Calu3 (cell line): ENCODE measurements at regions not wholly inside any gene's neighbourhood (a gene's known extent, or its start where the extent isn't known, plus 50 kb on each side); places are given as distances from the start of the nearest gene placed in this dataset.
A peak's percentile ranks its signal among the peaks of the same experiment; 100 is the strongest.

Source experiments
- BruUV-seq: library from RNA; stranded (reverse); fragments of 400-500 nt; replicated peaks from 2 replicates; lab custom pipeline; 2021; lab: Mats Ljungman, UMichigan
- CTCF ChIA-PET: fragments of 300-600 bp; sonication (Branson Sonifier 250); formaldehyde crosslinking; loops from one replicate; lab custom pipeline; 2022; ENCODE audit warnings: antibody characterized with exemption; lab: Charles Lee
- DNase-seq: peaks from one replicate; pipeline ENCODE4 v3.0.0; 2022
- H3K27ac Mint-ChIP-seq: one replicate; pipeline ENCODE4 v1.8.0; 2022; ENCODE audit warnings: mixed read lengths; ENCODE audit not compliant: unreplicated experiment
- H3K27me3 Mint-ChIP-seq: one replicate; pipeline ENCODE4 v1.8.0; 2022; ENCODE audit warnings: mixed read lengths; ENCODE audit not compliant: unreplicated experiment
- H3K36me3 Mint-ChIP-seq: one replicate; pipeline ENCODE4 v1.8.0; 2022; ENCODE audit warnings: mild to moderate bottlenecking, moderate library complexity, mixed read lengths; ENCODE audit not compliant: insufficient read depth, unreplicated experiment
- H3K4me1 Mint-ChIP-seq: one replicate; pipeline ENCODE4 v1.8.0; 2022; ENCODE audit warnings: mild to moderate bottlenecking, low read depth, mixed read lengths; ENCODE audit not compliant: unreplicated experiment
- H3K4me3 Mint-ChIP-seq: one replicate; pipeline ENCODE4 v1.8.0; 2022; ENCODE audit warnings: mild to moderate bottlenecking, low read depth, moderate library complexity, mixed read lengths; ENCODE audit not compliant: unreplicated experiment
- H3K9me3 Mint-ChIP-seq: one replicate; pipeline ENCODE4 v1.8.0; 2022; ENCODE audit warnings: low read depth, mixed read lengths; ENCODE audit not compliant: unreplicated experiment
- intact Hi-C: fragments of 100-400 bp; cut with micrococcal nuclease; formaldehyde crosslinking; loops from one replicate; pipeline ENCODE4 v1.10.0; 2022; ENCODE audit not compliant: unreplicated experiment
- TF ChIP-seq, protein P1 (sequence below): fragments of 200-600 bp; IDR thresholded peaks from one replicate; pipeline ENCODE4 v1.8.0; 2022; ENCODE audit warnings: antibody characterized with exemption; ENCODE audit not compliant: unreplicated experiment

DNA sequence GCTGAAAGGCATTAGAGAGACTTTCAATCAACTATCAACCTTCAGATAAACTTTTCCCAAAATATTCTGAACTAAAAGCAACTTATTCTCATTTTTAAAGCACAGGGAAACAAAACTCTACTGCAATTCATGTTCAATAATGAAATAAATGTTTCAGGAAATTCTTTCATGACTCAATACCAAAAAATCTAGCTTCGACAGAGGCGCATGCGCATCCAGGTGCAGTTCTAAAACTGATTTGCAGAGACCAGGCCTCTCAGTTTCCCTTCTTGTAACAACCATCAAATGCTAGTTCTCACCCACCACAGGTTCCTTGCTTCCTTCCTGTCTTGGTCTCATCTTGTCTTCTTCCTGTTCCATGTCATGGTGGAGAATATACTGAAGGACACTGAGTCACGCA lies 55.3 kb upstream of the NRBF2 start:
- Mint-ChIP-seq H3K4me1 (no peaks in the 10 kb centered on the region), H3K4me3 (no peak overlapping the region), H3K9me3 (no peaks in the 10 kb centered on the region), H3K27me3 (peaks cover 37% of the 10 kb centered on the region), H3K36me3 (no peaks in the 10 kb centered on the region), H3K27ac (no peak overlapping the region)
- intact Hi-C loops = no loop called here
- no TSS peak for BruUV-seq
- TF ChIP-seq, protein P1, sequence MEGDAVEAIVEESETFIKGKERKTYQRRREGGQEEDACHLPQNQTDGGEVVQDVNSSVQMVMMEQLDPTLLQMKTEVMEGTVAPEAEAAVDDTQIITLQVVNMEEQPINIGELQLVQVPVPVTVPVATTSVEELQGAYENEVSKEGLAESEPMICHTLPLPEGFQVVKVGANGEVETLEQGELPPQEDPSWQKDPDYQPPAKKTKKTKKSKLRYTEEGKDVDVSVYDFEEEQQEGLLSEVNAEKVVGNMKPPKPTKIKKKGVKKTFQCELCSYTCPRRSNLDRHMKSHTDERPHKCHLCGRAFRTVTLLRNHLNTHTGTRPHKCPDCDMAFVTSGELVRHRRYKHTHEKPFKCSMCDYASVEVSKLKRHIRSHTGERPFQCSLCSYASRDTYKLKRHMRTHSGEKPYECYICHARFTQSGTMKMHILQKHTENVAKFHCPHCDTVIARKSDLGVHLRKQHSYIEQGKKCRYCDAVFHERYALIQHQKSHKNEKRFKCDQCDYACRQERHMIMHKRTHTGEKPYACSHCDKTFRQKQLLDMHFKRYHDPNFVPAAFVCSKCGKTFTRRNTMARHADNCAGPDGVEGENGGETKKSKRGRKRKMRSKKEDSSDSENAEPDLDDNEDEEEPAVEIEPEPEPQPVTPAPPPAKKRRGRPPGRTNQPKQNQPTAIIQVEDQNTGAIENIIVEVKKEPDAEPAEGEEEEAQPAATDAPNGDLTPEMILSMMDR = no peak
- no peak for DNase-seq
- CTCF ChIA-PET = interaction anchor here (0.6 kb wide), 1 partner anchor 204 kb away, joined by 3 read pairs; no protein-coding TSS in a partner anchor

GRCh38 chr10:63072951-63073350 lies 60.2 kb upstream of the NRBF2 start:
- peaks cover 43% of the 10 kb centered on the region for H3K27me3 Mint-ChIP-seq
- H3K9me3 Mint-ChIP-seq = no peaks in the 10 kb centered on the region
- H3K4me3 Mint-ChIP-seq = no peak overlapping the region
- no TSS peak for BruUV-seq
- TF ChIP-seq, protein P1 = no peak
- no peak for DNase-seq
- CTCF ChIA-PET = interaction anchor here (0.7 kb wide), 1 partner anchor 269 kb away, joined by 3 read pairs; no protein-coding TSS in a partner anchor
- H3K27ac Mint-ChIP-seq = no peak overlapping the region
- H3K36me3 Mint-ChIP-seq = no peaks in the 10 kb centered on the region
- intact Hi-C loops = no loop called here
- no peaks in the 10 kb centered on the region for H3K4me1 Mint-ChIP-seq

DNA sequence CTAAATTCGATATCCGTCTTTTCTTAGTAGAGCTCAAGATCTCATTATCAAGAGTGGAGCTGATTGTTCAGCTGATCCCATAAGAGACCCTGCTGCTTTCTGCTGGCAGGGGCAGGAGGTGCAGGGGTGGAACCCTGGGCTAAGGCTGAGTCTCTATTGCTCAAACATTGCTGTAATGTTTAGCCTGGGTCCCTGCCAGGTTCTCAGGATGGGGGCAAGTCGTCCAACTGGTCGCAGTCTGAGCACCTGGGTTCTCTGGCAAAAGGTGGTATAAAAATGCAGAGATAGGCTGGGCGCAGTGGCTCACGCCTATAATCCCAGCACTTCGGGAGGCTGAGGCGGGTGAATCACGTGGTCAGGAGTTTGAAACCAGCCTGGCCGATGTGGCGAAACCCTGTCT lies 62.0 kb upstream of the NRBF2 start:
- TF ChIP-seq, protein P1 = no peak
- no peak overlapping the region for H3K4me3 Mint-ChIP-seq
- BruUV-seq = no TSS peak
- H3K27ac Mint-ChIP-seq = no peak overlapping the region
- no peaks in the 10 kb centered on the region for H3K4me1 Mint-ChIP-seq
- CTCF ChIA-PET = interaction anchor here (0.8 to 0.9 kb wide), 2 partner anchors 30 to 87 kb away, joined by 3 to 4 read pairs; no protein-coding TSS in a partner anchor
- H3K36me3 Mint-ChIP-seq = no peaks in the 10 kb centered on the region
- intact Hi-C loops = no loop called here
- peak; percentile 49 for DNase-seq
- no peaks in the 10 kb centered on the region for H3K9me3 Mint-ChIP-seq
- peaks cover 54% of the 10 kb centered on the region for H3K27me3 Mint-ChIP-seq

DNA sequence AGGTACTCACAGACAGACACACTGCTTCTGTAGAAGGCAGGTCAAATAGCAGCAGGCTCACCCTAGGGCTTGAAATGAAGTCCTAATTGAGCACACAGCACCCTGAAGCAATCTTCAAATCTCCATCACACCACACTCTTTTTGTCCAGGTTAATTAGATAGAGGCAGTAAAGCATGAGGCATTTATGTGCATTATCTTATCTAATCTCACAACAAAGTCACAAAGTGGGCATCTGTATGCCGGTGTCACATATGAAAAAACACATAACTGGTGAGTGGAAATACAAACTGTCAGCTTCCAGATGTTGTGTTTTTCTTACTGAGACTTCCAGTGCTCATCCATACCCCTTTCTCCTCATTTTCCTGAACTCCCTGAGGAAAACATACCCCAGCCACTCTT lies 63.8 kb upstream of the NRBF2 start:
- CTCF ChIA-PET = no interaction called here
- TF ChIP-seq, protein P1 = no peak
- no peaks in the 10 kb centered on the region for H3K9me3 Mint-ChIP-seq
- peaks cover 70% of the 10 kb centered on the region for H3K27me3 Mint-ChIP-seq
- H3K27ac Mint-ChIP-seq = no peak overlapping the region
- no peak overlapping the region for H3K4me3 Mint-ChIP-seq
- intact Hi-C loops = no loop called here
- no TSS peak for BruUV-seq
- no peaks in the 10 kb centered on the region for H3K4me1 Mint-ChIP-seq
- H3K36me3 Mint-ChIP-seq = no peaks in the 10 kb centered on the region
- no peak for DNase-seq
